CD4-positive, alpha-beta memory T cell (primary cell): ENCODE measurements at regions not wholly inside any gene's neighbourhood (a gene's known extent, or its start where the extent isn't known, plus 50 kb on each side); places are given as distances from the start of the nearest gene placed in this dataset.

ENCODE experiments used
- CTCF ChIA-PET: fragments of 350-600 bp; sonication (Branson Sonifier 250); formaldehyde crosslinking; loops from one replicate; lab custom pipeline; 2021; ENCODE audit warnings: inconsistent platforms; ENCODE audit not compliant: partially characterized antibody; lab: Charles Lee
- POLR2A ChIA-PET: fragments of 350-600 bp; sonication (Branson Sonifier 250); formaldehyde crosslinking; loops from one replicate; lab custom pipeline; 2021; ENCODE audit not compliant: partially characterized antibody; lab: Charles Lee
- DNase-seq, 5 donors: peaks; one replicate each; pipeline versions ENCODE4 v3.0.0 to v3.0.0-alpha.2; 2020 to 2022; ENCODE audit warnings: mixed read lengths in 1 of 5
- H3K27ac ChIP-seq: one replicate; pipeline ENCODE4 v1.7.0; 2013; ENCODE audit warnings: low read depth, low read length
- H3K27me3 ChIP-seq: 2 replicates; pipeline ENCODE4 v1.7.0; 2013; ENCODE audit warnings: mild to moderate bottlenecking, low read length, moderate library complexity; ENCODE audit not compliant: insufficient read depth
- H3K36me3 ChIP-seq: 2 replicates; pipeline ENCODE4 v1.7.0; 2013; ENCODE audit warnings: mild to moderate bottlenecking, low read length, moderate library complexity; ENCODE audit not compliant: insufficient read depth
- H3K4me1 ChIP-seq: 2 replicates; pipeline ENCODE4 v1.7.0; 2013; ENCODE audit warnings: mild to moderate bottlenecking, low read length, moderate library complexity; ENCODE audit not compliant: insufficient read depth
- H3K4me3 ChIP-seq, 2 donors: one replicate each; pipeline ENCODE4 v1.7.0; 2013; ENCODE audit warnings: low read length in 2 of 2, mild to moderate bottlenecking in 1 of 2
- H3K9me3 ChIP-seq, 2 donors: one replicate each; pipeline ENCODE4 v1.7.0; 2013; ENCODE audit warnings: low read length in 2 of 2, control low read depth in 1 of 2; ENCODE audit not compliant: control insufficient read depth in 1 of 2
- H3K27ac Mint-ChIP-seq, 7 donors: one replicate each; pipeline ENCODE4 v1.8.0; 2020 to 2021; ENCODE audit warnings: mixed read lengths in 7 of 7, mild to moderate bottlenecking in 6 of 7, inconsistent platforms in 3 of 7, moderate library complexity in 3 of 7
- H3K27me3 Mint-ChIP-seq, 2 donors: one replicate each; pipeline ENCODE4 v1.8.0; 2020 to 2021; ENCODE audit warnings: mixed read lengths in 2 of 2
- H3K36me3 Mint-ChIP-seq, 2 donors: one replicate each; pipeline ENCODE4 v1.8.0; 2020 to 2021; ENCODE audit warnings: mixed read lengths in 2 of 2, inconsistent platforms in 1 of 2, mild to moderate bottlenecking in 1 of 2
- H3K4me1 Mint-ChIP-seq, 4 donors: one replicate each; pipeline ENCODE4 v1.8.0; 2020 to 2021; ENCODE audit warnings: mixed read lengths in 4 of 4, mild to moderate bottlenecking in 1 of 4
- H3K4me3 Mint-ChIP-seq, 8 donors: one replicate each; pipeline ENCODE4 v1.8.0; 2020 to 2021; ENCODE audit warnings: mixed read lengths in 8 of 8, mild to moderate bottlenecking in 7 of 8, moderate library complexity in 6 of 8, inconsistent platforms in 3 of 8
- H3K9me3 Mint-ChIP-seq, 8 donors: one replicate each; pipeline ENCODE4 v1.8.0; 2020 to 2021; ENCODE audit warnings: mixed read lengths in 8 of 8, mild to moderate bottlenecking in 5 of 8, inconsistent platforms in 3 of 8, moderate library complexity in 1 of 8
- intact Hi-C: fragments of 100-400 bp; cut with micrococcal nuclease; formaldehyde crosslinking; loops from one replicate; pipeline ENCODE4 v1.15.1; 2023

DNA sequence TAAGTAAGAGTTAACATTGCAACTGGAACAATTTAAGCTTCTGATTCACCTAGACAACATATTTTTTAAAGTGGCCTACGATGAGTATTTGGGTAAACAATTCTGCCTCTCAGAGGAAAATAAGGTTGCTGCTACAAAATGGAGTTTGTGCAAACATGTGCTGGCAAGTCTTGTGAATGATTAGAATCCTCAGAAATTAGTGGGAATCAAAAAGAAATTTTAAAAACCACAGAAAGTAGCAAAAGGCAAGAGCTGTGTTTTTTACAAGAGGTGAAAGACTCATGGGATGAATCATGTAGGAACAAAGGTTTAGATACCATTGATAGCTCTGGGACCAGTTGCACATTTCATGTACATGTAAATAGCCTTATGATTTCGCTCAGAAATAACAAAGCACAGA lies 561.6 kb downstream of the TAF11L14 start:
- Mint-ChIP-seq H3K4me1 (no peaks in the 10 kb centered on the region), H3K27ac (no peak overlapping the region), H3K4me3 (no peak overlapping the region), H3K9me3 (peaks cover 0 to 42% (median 16%) of the 10 kb centered on the region in 8 donors), H3K36me3 (no peaks in the 10 kb centered on the region), H3K27me3 (no peaks in the 10 kb centered on the region)
- intact Hi-C loops: no loop called here
- no peak for DNase-seq
- no peaks in the 10 kb centered on the region for H3K4me1 ChIP-seq
- H3K27ac ChIP-seq: no peak overlapping the region
- H3K9me3 ChIP-seq: peaks cover 0 to 5% of the 10 kb centered on the region in 2 donors
- H3K27me3 ChIP-seq: no peaks in the 10 kb centered on the region
- no peak overlapping the region for H3K4me3 ChIP-seq
- no peaks in the 10 kb centered on the region for H3K36me3 ChIP-seq
- POLR2A ChIA-PET: no interaction called here
- CTCF ChIA-PET: no interaction called here

GRCh38 chr5:18197734-18198133 lies 563.5 kb downstream of the TAF11L14 start:
- intact Hi-C loops: no loop called here
- H3K4me3 ChIP-seq: no peak overlapping the region
- no peaks in the 10 kb centered on the region for H3K4me1 ChIP-seq
- Mint-ChIP-seq H3K36me3 (no peaks in the 10 kb centered on the region), H3K27me3 (no peaks in the 10 kb centered on the region), H3K4me3 (no peak overlapping the region), H3K9me3 (peaks cover 0 to 38% (median 12%) of the 10 kb centered on the region in 8 donors), H3K4me1 (no peaks in the 10 kb centered on the region), H3K27ac (no peak overlapping the region)
- H3K9me3 ChIP-seq: no peaks in the 10 kb centered on the region
- H3K36me3 ChIP-seq: no peaks in the 10 kb centered on the region
- no peak overlapping the region for H3K27ac ChIP-seq
- POLR2A ChIA-PET: no interaction called here
- no peak for DNase-seq
- no peaks in the 10 kb centered on the region for H3K27me3 ChIP-seq
- CTCF ChIA-PET: no interaction called here

- Mint-ChIP-seq H3K4me3 (no peak overlapping the region), H3K9me3 (peaks cover 0 to 23% (median 7%) of the 10 kb centered on the region in 8 donors), H3K27ac (no peak overlapping the region), H3K27me3 (no peaks in the 10 kb centered on the region), H3K36me3 (no peaks in the 10 kb centered on the region), H3K4me1 (no peaks in the 10 kb centered on the region)
- H3K27me3 ChIP-seq: no peaks in the 10 kb centered on the region
- no peaks in the 10 kb centered on the region for H3K36me3 ChIP-seq
- no peak overlapping the region for H3K27ac ChIP-seq
- POLR2A ChIA-PET: no interaction called here
- no peak for DNase-seq
- CTCF ChIA-PET: no interaction called here
- no peak overlapping the region for H3K4me3 ChIP-seq
- H3K4me1 ChIP-seq: no peaks in the 10 kb centered on the region
- intact Hi-C loops: no loop called here
- H3K9me3 ChIP-seq: no peaks in the 10 kb centered on the region
Observed at GRCh38 chr5:18202164-18202563, 567.9 kb downstream of the TAF11L14 start.

DNA sequence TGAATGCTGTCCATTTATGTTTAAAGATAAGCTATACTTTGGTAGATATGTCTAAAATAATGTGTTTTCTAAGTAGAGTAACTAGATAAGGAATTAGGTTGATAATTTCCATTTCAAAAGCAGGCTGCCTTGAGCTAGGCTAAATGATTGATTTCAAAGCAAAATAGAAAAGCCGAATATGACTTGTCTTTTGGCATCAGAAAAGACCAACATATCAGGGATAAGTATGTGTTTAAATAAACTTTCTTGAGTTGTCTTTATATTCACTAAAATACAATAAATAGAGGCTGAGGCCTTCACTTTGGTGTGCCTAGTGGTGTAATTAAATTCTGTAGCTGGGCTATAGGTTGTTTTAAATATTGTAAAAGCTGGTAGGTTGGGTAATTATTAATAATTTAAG lies 569.0 kb downstream of the TAF11L14 start:
- no peak overlapping the region for H3K27ac ChIP-seq
- no peaks in the 10 kb centered on the region for H3K9me3 ChIP-seq
- no peaks in the 10 kb centered on the region for H3K36me3 ChIP-seq
- no peak for DNase-seq
- no peaks in the 10 kb centered on the region for H3K27me3 ChIP-seq
- no peak overlapping the region for H3K4me3 ChIP-seq
- peaks cover 0 to 21% (median 5%) of the 10 kb centered on the region in 8 donors for H3K9me3 Mint-ChIP-seq
- intact Hi-C loops: no loop called here
- no peaks in the 10 kb centered on the region for H3K36me3 Mint-ChIP-seq
- POLR2A ChIA-PET: no interaction called here
- no peaks in the 10 kb centered on the region for H3K27me3 Mint-ChIP-seq
- no peak overlapping the region for H3K4me3 Mint-ChIP-seq
- no peaks in the 10 kb centered on the region for H3K4me1 Mint-ChIP-seq
- CTCF ChIA-PET: no interaction called here
- H3K27ac Mint-ChIP-seq: no peak overlapping the region
- H3K4me1 ChIP-seq: no peaks in the 10 kb centered on the region

DNA sequence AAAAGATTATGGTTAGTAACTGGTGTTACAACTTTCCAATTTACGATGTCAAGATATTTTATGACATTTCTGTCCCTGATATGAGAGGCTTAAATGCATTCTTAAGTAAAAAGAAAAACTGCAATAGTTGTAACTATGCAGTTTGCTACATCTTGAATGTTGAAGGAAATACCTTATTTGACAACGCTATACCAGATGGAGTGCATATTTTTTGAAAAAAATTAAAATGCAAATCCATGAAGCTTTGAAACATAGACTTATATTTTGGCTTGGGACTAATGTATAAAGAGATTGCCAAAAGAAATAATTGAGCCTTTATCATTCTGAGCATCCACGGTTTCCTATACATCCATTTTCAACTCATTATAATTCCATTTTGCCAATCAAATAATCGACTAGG lies 579.4 kb downstream of the TAF11L14 start:
- H3K4me3 ChIP-seq: no peak overlapping the region
- no peak for DNase-seq
- Mint-ChIP-seq H3K9me3 (peaks cover 0 to 14% (median 8%) of the 10 kb centered on the region in 8 donors), H3K4me3 (no peak overlapping the region), H3K27ac (no peak overlapping the region), H3K36me3 (no peaks in the 10 kb centered on the region), H3K4me1 (no peaks in the 10 kb centered on the region), H3K27me3 (no peaks in the 10 kb centered on the region)
- no peaks in the 10 kb centered on the region for H3K27me3 ChIP-seq
- intact Hi-C loops: no loop called here
- ChIA-PET POLR2A (no interaction called here), CTCF (no interaction called here)
- no peaks in the 10 kb centered on the region for H3K4me1 ChIP-seq
- no peaks in the 10 kb centered on the region for H3K9me3 ChIP-seq
- no peaks in the 10 kb centered on the region for H3K36me3 ChIP-seq
- no peak overlapping the region for H3K27ac ChIP-seq

DNA sequence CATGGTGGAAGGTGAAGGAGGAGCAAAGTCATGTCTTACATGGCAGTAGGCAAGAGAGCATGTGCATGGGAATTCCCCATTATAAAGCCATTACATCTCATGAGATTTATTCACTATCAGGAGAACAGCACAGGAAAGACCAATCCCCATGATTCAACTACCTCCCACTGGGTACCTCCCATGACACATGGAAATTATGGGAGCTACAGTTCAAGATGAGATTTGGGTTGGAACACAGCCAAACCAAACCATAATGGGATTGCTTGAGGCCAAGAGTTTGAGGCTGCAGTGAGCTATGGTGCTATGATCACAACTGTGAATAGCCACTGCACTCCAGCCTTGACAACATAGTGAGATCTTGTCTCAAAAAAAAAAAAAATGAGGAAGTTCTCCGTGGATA lies 581.8 kb downstream of the TAF11L14 start:
- Histone ChIP-seq H3K4me3 (no peak overlapping the region), H3K36me3 (no peaks in the 10 kb centered on the region), H3K4me1 (no peaks in the 10 kb centered on the region), H3K27ac (no peak overlapping the region), H3K27me3 (no peaks in the 10 kb centered on the region), H3K9me3 (no peaks in the 10 kb centered on the region)
- POLR2A ChIA-PET: no interaction called here
- CTCF ChIA-PET: no interaction called here
- Mint-ChIP-seq H3K4me1 (no peaks in the 10 kb centered on the region), H3K9me3 (peaks cover 0 to 22% (median 12%) of the 10 kb centered on the region in 8 donors), H3K36me3 (no peaks in the 10 kb centered on the region), H3K27me3 (no peaks in the 10 kb centered on the region), H3K4me3 (no peak overlapping the region), H3K27ac (no peak overlapping the region)
- DNase-seq: no peak
- intact Hi-C loops: no loop called here

DNA sequence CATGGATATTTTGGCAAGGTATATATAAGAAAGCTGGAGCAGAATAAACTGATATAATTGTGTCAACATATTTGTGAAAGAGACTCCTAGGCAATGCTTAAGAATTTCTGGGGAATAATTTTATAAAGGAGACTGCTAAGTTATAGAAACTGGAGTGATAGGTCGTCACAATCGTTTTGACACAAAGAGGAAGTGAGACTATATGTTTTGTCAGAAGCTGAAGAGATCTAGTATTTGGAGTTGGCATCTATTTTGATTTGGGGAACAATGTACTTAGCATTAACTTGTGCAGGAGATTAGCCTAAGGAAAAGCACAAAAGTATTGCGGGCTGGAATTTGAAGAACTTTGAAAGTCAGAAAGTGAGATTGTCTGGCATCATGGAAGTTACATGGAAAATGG lies 582.5 kb downstream of the TAF11L14 start:
- intact Hi-C loops: no loop called here
- Histone ChIP-seq H3K36me3 (no peaks in the 10 kb centered on the region), H3K27me3 (no peaks in the 10 kb centered on the region), H3K4me3 (no peak overlapping the region), H3K4me1 (no peaks in the 10 kb centered on the region), H3K27ac (no peak overlapping the region), H3K9me3 (no peaks in the 10 kb centered on the region)
- POLR2A ChIA-PET: no interaction called here
- no peaks in the 10 kb centered on the region for H3K4me1 Mint-ChIP-seq
- DNase-seq: no peak
- no peak overlapping the region for H3K27ac Mint-ChIP-seq
- H3K9me3 Mint-ChIP-seq: peaks cover 0 to 22% (median 12%) of the 10 kb centered on the region in 8 donors
- no peak overlapping the region for H3K4me3 Mint-ChIP-seq
- CTCF ChIA-PET: no interaction called here
- no peaks in the 10 kb centered on the region for H3K27me3 Mint-ChIP-seq
- H3K36me3 Mint-ChIP-seq: no peaks in the 10 kb centered on the region

DNA sequence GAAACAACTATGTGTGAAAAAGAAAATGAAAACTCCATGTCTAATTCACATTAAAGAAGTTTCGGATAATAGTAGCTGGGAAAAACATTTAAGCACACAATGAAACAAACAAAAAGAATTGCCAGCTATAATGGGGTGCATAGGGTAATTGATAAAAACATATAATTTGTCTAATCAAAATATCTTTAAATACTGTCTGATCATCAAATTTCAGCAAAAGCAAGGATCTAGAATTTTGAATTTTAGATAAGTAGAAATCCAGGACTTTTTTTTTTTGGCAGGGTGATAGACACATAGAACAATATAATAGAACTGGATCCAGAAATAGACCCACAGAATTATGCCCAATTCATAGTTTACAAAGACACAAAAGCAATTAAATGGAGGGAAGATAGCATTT lies 585.0 kb downstream of the TAF11L14 start:
- no peak overlapping the region for H3K4me3 Mint-ChIP-seq
- POLR2A ChIA-PET: no interaction called here

More for the DNA sequence above, 585.0 kb downstream of the TAF11L14 start:
- H3K4me1 Mint-ChIP-seq: no peaks in the 10 kb centered on the region
- DNase-seq: no peak
- Histone ChIP-seq H3K4me3 (no peak overlapping the region), H3K27ac (no peak overlapping the region), H3K36me3 (no peaks in the 10 kb centered on the region), H3K9me3 (no peaks in the 10 kb centered on the region), H3K4me1 (no peaks in the 10 kb centered on the region), H3K27me3 (no peaks in the 10 kb centered on the region)
- H3K36me3 Mint-ChIP-seq: no peaks in the 10 kb centered on the region
- no peak overlapping the region for H3K27ac Mint-ChIP-seq
- CTCF ChIA-PET: no interaction called here
- intact Hi-C loops: no loop called here
- no peaks in the 10 kb centered on the region for H3K27me3 Mint-ChIP-seq
- peaks cover 0 to 22% (median 10%) of the 10 kb centered on the region in 8 donors for H3K9me3 Mint-ChIP-seq
